Neural cell (in vitro differentiated cells): ENCODE measurements at regions not wholly inside any gene's neighbourhood (a gene's known extent, or its start where the extent isn't known, plus 50 kb on each side); places are given as distances from the start of the nearest gene placed in this dataset.

Source experiments
- H2AFZ ChIP-seq: fragments of 200-600, 300-800 bp; sonication (generic), shearing (Covaris generic); 2 replicates; pipeline ENCODE4 v1.6.0; 2014; ENCODE audit warnings: low read depth, mild to moderate bottlenecking, antibody characterized with exemption, low read length, moderate library complexity
- H3F3A ChIP-seq: fragments of 200-600 bp; shearing (Covaris generic); 2 replicates; pipeline ENCODE4 v1.6.1; 2016; ENCODE audit warnings: mild to moderate bottlenecking, moderate library complexity, mixed read lengths, antibody characterized with exemption, low read length; ENCODE audit not compliant: insufficient read depth, poor library complexity, severe bottlenecking
- H3K27ac ChIP-seq: fragments of 200-600, 300-800 bp; sonication (generic), shearing (Covaris generic); 2 replicates; pipeline ENCODE4 v1.5.1; 2014; ENCODE audit warnings: mild to moderate bottlenecking, low read length, moderate library complexity
- H3K27me3 ChIP-seq: fragments of 300-800, 200-600 bp; sonication (generic), shearing (Covaris generic); 2 replicates; pipeline ENCODE4 v1.6.0; 2014; ENCODE audit warnings: mild to moderate bottlenecking, low read depth, low read length, moderate library complexity; ENCODE audit not compliant: insufficient read depth
- H3K36me3 ChIP-seq: fragments of 300-800, 200-600 bp; sonication (generic), shearing (Covaris generic); 2 replicates; pipeline ENCODE4 v1.5.1; 2014; ENCODE audit warnings: mild to moderate bottlenecking, antibody characterized with exemption, low read length, moderate library complexity; ENCODE audit not compliant: insufficient read depth
- H3K4me2 ChIP-seq: fragments of 300-800, 200-600 bp; sonication (generic), shearing (Covaris generic); 2 replicates; pipeline ENCODE4 v1.6.0; 2014; ENCODE audit warnings: mild to moderate bottlenecking, low read length
- H3K4me3 ChIP-seq: fragments of 300-800, 200-600 bp; sonication (generic), shearing (Covaris generic); 2 replicates; pipeline ENCODE4 v1.5.1; 2014; ENCODE audit warnings: mild to moderate bottlenecking, low read length, moderate library complexity
- H3K79me2 ChIP-seq: fragments of 200-600 bp; shearing (Covaris generic); replicated peaks from 2 replicates; pipeline ENCODE4 v1.6.0; 2014; ENCODE audit warnings: mild to moderate bottlenecking, low read length, moderate library complexity; ENCODE audit not compliant: insufficient read depth
- H3K9ac ChIP-seq: fragments of 300-800, 200-600 bp; sonication (generic), shearing (Covaris generic); 2 replicates; pipeline ENCODE4 v1.6.1; 2016; ENCODE audit warnings: mild to moderate bottlenecking, low read length, mixed read lengths
- H3K9me2 ChIP-seq: fragments of 200-600 bp; shearing (Covaris generic); 2 replicates; pipeline ENCODE4 v1.6.1; 2016; ENCODE audit warnings: mild to moderate bottlenecking, low read length, mixed read lengths; ENCODE audit not compliant: insufficient read depth
- H3K9me3 ChIP-seq: fragments of 200-600, 300-800 bp; sonication (generic), shearing (Covaris generic); 2 replicates; pipeline ENCODE4 v1.6.1; 2016; ENCODE audit warnings: mild to moderate bottlenecking, mixed run types, low read length, moderate library complexity, mixed read lengths
- H4K20me1 ChIP-seq: fragments of 200-600 bp; shearing (Covaris generic); 2 replicates; pipeline ENCODE4 v1.6.1; 2016; ENCODE audit warnings: mild to moderate bottlenecking, mixed run types; ENCODE audit not compliant: insufficient read depth
- EP300 ChIP-seq: fragments of 450-650 bp; conservative IDR thresholded peaks from 2 replicates; pipeline ENCODE4 v1.6.1; 2014; ENCODE audit warnings: antibody characterized with exemption, mild to moderate bottlenecking, moderate library complexity; ENCODE audit not compliant: poor library complexity, severe bottlenecking
- EZH2 ChIP-seq: fragments of 200-600, 300-800 bp; shearing (Covaris generic), sonication (generic); IDR thresholded peaks from 2 replicates; pipeline ENCODE4 v1.6.1; 2014; ENCODE audit warnings: antibody characterized with exemption, low read length, borderline replicate concordance, mild to moderate bottlenecking; ENCODE audit not compliant: insufficient read depth, poor library complexity, severe bottlenecking
- MXI1 ChIP-seq: fragments of 450-650 bp; conservative IDR thresholded peaks from 2 replicates; pipeline ENCODE4 v1.6.1; 2014; ENCODE audit warnings: antibody characterized with exemption, mild to moderate bottlenecking; ENCODE audit not compliant: poor library complexity, severe bottlenecking
- POLR2AphosphoS5 ChIP-seq: IDR thresholded peaks from 2 replicates; pipeline ENCODE4 v1.6.1; 2012
- RAD21 ChIP-seq: fragments of 450-650 bp; conservative IDR thresholded peaks from 2 replicates; pipeline ENCODE4 v1.6.1; 2014; ENCODE audit warnings: antibody characterized with exemption, mild to moderate bottlenecking, moderate library complexity
- REST ChIP-seq: IDR thresholded peaks from 2 replicates; pipeline ENCODE4 v1.6.1; 2012; ENCODE audit warnings: borderline replicate concordance
- SMC3 ChIP-seq: fragments of 450-650 bp; conservative IDR thresholded peaks from 2 replicates; pipeline ENCODE4 v1.6.1; 2014; ENCODE audit warnings: antibody characterized with exemption, mild to moderate bottlenecking, moderate library complexity; ENCODE audit not compliant: poor library complexity
- TAF1 ChIP-seq: IDR thresholded peaks from 2 replicates; pipeline ENCODE4 v1.6.1; 2012; ENCODE audit warnings: low read depth
- TF ChIP-seq, protein P1 (sequence below): fragments of 450-650 bp; IDR thresholded peaks from 2 replicates; pipeline ENCODE4 v1.5.1; 2014; ENCODE audit warnings: antibody characterized with exemption, mild to moderate bottlenecking, moderate library complexity; ENCODE audit not compliant: poor library complexity, severe bottlenecking

- no peaks in the 10 kb centered on the region for H4K20me1 ChIP-seq
- H3K36me3 ChIP-seq: no peaks in the 10 kb centered on the region
- H3K27ac ChIP-seq: no peak overlapping the region
- H3K4me2 ChIP-seq: no peak overlapping the region
- H3K9me2 ChIP-seq: no peaks in the 10 kb centered on the region
- no peak overlapping the region for H3K4me3 ChIP-seq
- H3K9ac ChIP-seq: no peak overlapping the region
- H3K9me3 ChIP-seq: no peaks in the 10 kb centered on the region
- H3K79me2 ChIP-seq: no peaks in the 10 kb centered on the region
- no peaks in the 10 kb centered on the region for H3F3A ChIP-seq
- no peaks in the 10 kb centered on the region for H3K27me3 ChIP-seq
- TF ChIP-seq POLR2AphosphoS5 (no peak), TAF1 (no peak), MXI1 (no peak), RAD21 (no peak), EZH2 (no peak), SMC3 (no peak), EP300 (no peak), REST (no peak)
- TF ChIP-seq, protein P1, sequence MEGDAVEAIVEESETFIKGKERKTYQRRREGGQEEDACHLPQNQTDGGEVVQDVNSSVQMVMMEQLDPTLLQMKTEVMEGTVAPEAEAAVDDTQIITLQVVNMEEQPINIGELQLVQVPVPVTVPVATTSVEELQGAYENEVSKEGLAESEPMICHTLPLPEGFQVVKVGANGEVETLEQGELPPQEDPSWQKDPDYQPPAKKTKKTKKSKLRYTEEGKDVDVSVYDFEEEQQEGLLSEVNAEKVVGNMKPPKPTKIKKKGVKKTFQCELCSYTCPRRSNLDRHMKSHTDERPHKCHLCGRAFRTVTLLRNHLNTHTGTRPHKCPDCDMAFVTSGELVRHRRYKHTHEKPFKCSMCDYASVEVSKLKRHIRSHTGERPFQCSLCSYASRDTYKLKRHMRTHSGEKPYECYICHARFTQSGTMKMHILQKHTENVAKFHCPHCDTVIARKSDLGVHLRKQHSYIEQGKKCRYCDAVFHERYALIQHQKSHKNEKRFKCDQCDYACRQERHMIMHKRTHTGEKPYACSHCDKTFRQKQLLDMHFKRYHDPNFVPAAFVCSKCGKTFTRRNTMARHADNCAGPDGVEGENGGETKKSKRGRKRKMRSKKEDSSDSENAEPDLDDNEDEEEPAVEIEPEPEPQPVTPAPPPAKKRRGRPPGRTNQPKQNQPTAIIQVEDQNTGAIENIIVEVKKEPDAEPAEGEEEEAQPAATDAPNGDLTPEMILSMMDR: no peak
- H2AFZ ChIP-seq: no peak overlapping the region
Observed at GRCh38 chr20:60649541-60649940, 602.5 kb upstream of the CDH4 start.

DNA sequence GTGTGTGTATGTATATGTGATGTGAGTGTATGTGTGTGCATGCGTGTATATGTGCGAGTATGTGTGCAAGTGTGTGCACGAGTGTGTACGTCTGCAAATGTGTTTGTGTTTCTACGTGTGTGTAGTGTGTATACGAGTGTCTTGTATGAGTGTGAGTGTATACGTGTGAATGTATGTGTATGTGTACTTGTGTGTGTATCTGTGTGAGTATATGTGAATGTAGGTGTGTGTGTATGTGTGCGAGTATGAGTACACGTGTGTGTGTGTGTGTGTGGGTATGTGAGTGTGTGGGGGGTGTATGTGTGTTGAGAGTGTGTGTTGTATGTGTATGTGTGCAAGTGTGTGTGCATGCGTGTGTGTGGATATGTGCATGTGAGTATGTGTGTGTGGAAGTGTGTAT is 602.0 kb upstream of the CDH4 start:
- Histone ChIP-seq H3K9me2 (no peaks in the 10 kb centered on the region), H2AFZ (no peak overlapping the region), H3F3A (no peaks in the 10 kb centered on the region), H3K9ac (no peak overlapping the region), H3K4me2 (no peak overlapping the region), H3K27ac (no peak overlapping the region), H3K36me3 (no peaks in the 10 kb centered on the region), H3K27me3 (no peaks in the 10 kb centered on the region), H3K79me2 (no peaks in the 10 kb centered on the region), H3K4me3 (no peak overlapping the region), H4K20me1 (no peaks in the 10 kb centered on the region), H3K9me3 (no peaks in the 10 kb centered on the region)
- TF ChIP-seq REST (no peak), EZH2 (no peak), MXI1 (no peak), EP300 (no peak), TAF1 (no peak)
- TF ChIP-seq, protein P1: no peak
